GM13976 (cell line): ENCODE measurements at regions not wholly inside any gene's neighbourhood (a gene's known extent, or its start where the extent isn't known, plus 50 kb on each side); places are given as distances from the start of the nearest gene placed in this dataset.

ENCODE experiments used
- DNase-seq: peaks from one replicate; pipeline ENCODE4 v3.0.0; 2012; ENCODE audit warnings: low spot score
- CTCF ChIP-seq: IDR thresholded peaks from 2 replicates; pipeline ENCODE4 v1.5.1; 2012; ENCODE audit warnings: borderline replicate concordance, mild to moderate bottlenecking; ENCODE audit not compliant: insufficient read depth; ENCODE audit errors: extremely low read depth, missing control alignments, control extremely low read depth
- in situ Hi-C: fragments of 300-500 bp; cut with MboI; formaldehyde crosslinking; loops from one replicate; pipeline ENCODE4 v1.12.0; 2022; ENCODE audit warnings: low sequenced_read_pairs, mixed read lengths, inconsistent platforms; ENCODE audit not compliant: unreplicated experiment

- in situ Hi-C loops: no loop called here
- no peak for TF ChIP-seq CTCF
- DNase-seq: no peak
These were observed 423.3 kb downstream of the FLRT2 start for GRCh38 chr14:85953265-85953664.

GRCh38 chr14:85948153-85948552, 418.2 kb downstream of the FLRT2 start:
- no peak for DNase-seq
- no peak for TF ChIP-seq CTCF
- in situ Hi-C loops: no loop called here

- in situ Hi-C loops: no loop called here
- no peak for DNase-seq
- TF ChIP-seq CTCF: no peak
These were observed 417.7 kb downstream of the FLRT2 start for GRCh38 chr14:85947461-85948139.

- no peak for TF ChIP-seq CTCF
- in situ Hi-C loops: no loop called here
These were observed 413.2 kb downstream of the FLRT2 start for GRCh38 chr14:85943192-85943591.

GRCh38 chr14:85934886-85935254, 404.9 kb downstream of the FLRT2 start:
- TF ChIP-seq CTCF: no peak
- in situ Hi-C loops: no loop called here
- no peak for DNase-seq

More at GRCh38 chr14:85943192-85943591, 413.2 kb downstream of the FLRT2 start:
- no peak for DNase-seq

GRCh38 chr14:85934123-85934885, 404.4 kb downstream of the FLRT2 start:
- DNase-seq: peak; percentile 31
- in situ Hi-C loops: no loop called here
- no peak for TF ChIP-seq CTCF

- no peak for TF ChIP-seq CTCF
- in situ Hi-C loops: no loop called here
- DNase-seq: no peak
These were observed 391.3 kb downstream of the FLRT2 start for GRCh38 chr14:85921241-85921640.
